ENCODE measurements at regions not wholly inside any gene's neighbourhood (a gene's known extent, or its start where the extent isn't known, plus 50 kb on each side); places are given as distances from the start of the nearest gene placed in this dataset.

DNA sequence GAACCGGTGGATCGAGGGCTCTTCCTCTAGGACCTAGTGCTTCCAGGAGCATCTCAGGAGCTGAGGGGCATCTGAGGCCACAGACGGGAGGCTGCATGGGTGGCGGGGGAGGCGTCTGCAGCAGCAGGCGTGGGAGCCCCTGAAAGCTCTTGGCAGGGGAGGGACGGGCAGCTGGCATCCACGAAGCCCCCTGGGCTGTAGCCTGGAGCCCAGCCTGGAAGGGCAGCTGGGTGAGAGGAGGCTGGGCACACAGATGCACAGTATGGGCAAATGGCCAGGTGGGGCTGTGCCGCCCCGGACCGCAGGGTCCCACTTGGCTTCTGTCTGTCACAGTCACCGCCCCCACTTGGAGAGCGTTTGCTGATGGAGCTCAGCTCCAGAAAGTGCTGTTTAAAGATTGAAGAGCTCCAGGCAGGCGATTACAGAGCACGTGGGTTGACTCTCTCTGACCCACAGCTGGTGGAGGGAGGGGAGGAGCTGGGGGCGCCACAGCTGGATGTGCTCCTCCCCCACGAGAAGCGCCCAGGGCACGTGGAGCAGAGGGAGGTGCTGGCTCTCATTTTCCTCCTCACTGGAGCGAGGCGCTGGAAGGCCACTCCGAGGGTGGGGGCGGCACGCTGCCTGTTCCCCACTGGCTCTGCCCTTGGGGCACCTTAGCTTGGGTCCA is 155.0 kb upstream of the C14orf180 start:
- no peak overlapping the region for H3K27ac Mint-ChIP-seq
- peaks cover 3% of the 10 kb centered on the region for H3K27me3 Mint-ChIP-seq
- H3K4me1 Mint-ChIP-seq, result peaks cover 0 to 5% (median 0%) of the 10 kb centered on the region in 3 donors
- H3K36me3 Mint-ChIP-seq, result peaks cover 1% of the 10 kb centered on the region
- no peak overlapping the region for H3K4me3 Mint-ChIP-seq
- no peaks in the 10 kb centered on the region for H3K9me3 Mint-ChIP-seq

DNA sequence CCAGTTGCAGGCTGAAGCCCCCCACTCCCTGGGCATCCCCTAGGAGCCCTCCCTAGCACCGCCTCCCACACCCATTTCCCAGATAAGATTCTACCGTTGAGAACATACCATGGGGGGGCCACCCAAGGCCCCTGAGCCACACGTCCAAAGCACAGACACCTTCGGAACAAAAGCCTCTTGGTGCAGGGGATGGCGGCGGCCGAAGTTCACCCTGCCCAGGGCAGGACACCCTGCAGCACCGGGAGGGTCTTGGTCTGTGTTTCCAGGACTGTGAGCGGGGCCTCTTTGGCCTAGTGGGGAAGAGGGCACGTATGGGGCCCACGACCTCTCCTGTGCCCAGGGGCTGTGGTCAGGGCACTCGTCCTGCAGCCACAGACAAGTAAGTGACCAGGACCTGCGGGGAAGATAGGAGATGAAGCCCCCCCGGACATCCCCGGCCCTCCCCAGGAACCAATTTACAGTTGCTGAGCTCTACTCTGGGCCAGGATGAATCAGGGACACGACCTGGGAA is 154.3 kb upstream of the C14orf180 start:
- no peak overlapping the region for H3K27ac Mint-ChIP-seq
- peaks cover 5% of the 10 kb centered on the region for H3K27me3 Mint-ChIP-seq
- no peaks in the 10 kb centered on the region for H3K9me3 Mint-ChIP-seq
- H3K4me1 Mint-ChIP-seq, result peaks cover 0 to 3% (median 0%) of the 10 kb centered on the region in 3 donors
- H3K4me3 Mint-ChIP-seq, result no peak overlapping the region
- H3K36me3 Mint-ChIP-seq, result peaks cover 1% of the 10 kb centered on the region

DNA sequence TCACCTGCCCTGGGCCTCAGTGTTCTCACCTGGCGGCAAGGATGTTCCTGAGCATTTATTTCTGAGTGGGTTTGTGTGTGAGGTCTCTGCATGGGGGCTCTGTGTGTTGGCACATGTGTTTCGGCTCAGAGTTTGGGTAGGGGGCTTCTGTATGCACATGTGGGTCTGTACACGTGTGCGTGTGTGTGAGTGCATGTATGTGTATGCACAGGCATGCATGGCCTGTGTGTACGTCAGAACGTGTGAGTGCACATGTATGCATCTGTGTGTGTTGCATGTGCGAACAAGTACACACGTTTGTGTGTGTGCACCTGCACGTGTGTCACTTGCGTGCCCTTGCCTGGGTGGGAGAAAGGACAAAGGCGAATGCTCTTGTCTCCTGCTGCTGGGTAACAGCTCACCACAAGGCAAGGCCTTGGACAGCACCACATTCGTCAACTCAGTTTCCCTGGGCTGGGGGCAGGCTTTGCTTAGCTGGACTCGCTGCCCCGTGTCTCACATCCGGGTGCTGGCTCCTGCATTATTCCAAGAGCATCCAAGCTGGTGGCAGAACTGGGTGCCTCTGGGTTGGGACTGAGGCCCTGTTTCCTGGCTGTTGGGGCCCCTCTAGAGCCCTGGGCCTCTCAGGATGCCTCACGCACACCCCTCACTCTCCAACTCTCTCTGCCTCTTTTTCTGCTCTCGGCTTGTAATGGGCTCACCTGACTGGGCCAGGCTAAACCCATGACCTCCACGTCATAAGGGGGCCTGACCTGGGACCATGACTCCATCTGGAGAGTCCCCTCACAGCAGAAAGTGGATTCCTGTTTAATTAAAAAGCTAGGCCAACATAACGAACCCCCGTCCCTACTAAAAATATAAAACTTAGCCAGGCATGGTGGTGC is 153.6 kb upstream of the C14orf180 start:
- H3K9me3 Mint-ChIP-seq, result no peaks in the 10 kb centered on the region
- H3K27me3 Mint-ChIP-seq, result peaks cover 5% of the 10 kb centered on the region
- no peak overlapping the region for H3K4me3 Mint-ChIP-seq
- H3K36me3 Mint-ChIP-seq, result peaks cover 1% of the 10 kb centered on the region
- no peak overlapping the region for H3K27ac Mint-ChIP-seq
- peaks cover 0 to 2% (median 0%) of the 10 kb centered on the region in 3 donors for H3K4me1 Mint-ChIP-seq

DNA sequence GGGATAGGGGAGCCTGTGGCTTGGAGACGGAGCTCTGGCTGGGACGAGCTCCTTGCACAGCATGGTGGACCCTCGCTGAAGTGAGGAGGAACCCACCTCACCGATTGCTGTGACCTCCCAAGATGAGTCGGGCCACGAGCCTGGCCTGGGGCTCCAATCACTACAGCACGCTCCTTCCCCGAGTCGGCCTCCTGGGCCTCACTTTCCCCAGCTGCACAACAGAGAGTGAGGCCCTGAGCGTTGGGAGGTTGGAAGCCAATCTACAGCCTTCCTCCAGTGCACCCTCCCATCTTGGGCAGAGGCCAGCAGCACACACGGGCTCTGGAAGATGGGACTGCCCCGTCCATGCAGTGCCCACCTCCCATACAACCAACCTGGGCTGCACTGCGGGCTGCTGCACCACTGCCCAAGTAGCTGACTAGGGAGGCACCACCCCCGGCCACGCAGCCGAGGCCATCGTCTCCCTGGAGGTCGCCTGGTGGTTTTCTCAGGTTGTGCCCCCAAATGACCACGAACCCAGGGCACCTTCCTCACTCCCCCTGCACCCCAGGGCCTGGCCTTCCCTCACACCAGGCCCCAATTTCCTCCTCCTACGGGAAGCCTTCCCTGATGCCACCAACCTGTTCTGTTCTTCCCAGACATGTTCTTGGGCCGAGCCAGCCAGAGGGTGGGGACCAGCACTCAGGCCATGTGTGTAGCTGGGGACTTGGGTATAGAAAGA is 152.3 kb upstream of the C14orf180 start:
- no peaks in the 10 kb centered on the region for H3K9me3 Mint-ChIP-seq

DNA sequence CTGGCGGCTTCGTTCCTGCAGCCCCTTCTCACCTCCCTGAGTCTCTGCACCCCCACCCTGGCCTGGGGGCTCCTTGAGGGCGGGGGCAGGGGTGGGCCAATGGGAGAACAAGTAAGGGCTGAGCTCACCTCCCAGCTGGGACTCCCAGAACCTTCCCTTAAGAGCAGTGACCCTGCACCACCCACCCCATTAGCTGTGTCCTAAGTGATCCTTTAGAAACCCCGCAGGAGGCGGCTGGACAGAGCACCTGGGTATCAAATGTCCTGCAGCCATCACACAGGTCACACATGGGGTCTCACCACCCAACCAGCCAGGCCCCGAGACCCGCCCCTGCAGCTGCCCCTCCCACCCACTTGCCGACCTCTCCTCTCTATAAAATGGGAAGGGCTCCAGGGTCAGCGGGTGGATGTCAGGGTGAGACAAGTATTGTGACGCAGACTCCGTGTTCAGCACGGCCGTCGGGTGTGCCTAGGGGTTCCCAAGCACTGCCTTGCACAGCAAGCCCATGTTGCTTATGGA is 151.2 kb upstream of the C14orf180 start:
- Mint-ChIP-seq H3K4me1 (peaks cover 0 to 2% (median 0%) of the 10 kb centered on the region in 3 donors), H3K9me3 (no peaks in the 10 kb centered on the region), H3K27me3 (peaks cover 5% of the 10 kb centered on the region), H3K36me3 (peaks cover 1% of the 10 kb centered on the region), H3K27ac (no peak overlapping the region), H3K4me3 (no peak overlapping the region)

More for the DNA sequence above, 152.3 kb upstream of the C14orf180 start:
- H3K36me3 Mint-ChIP-seq, result peaks cover 1% of the 10 kb centered on the region
- H3K27ac Mint-ChIP-seq, result no peak overlapping the region
- H3K4me1 Mint-ChIP-seq, result peaks cover 0 to 2% (median 0%) of the 10 kb centered on the region in 3 donors
- H3K4me3 Mint-ChIP-seq, result no peak overlapping the region
- peaks cover 5% of the 10 kb centered on the region for H3K27me3 Mint-ChIP-seq

DNA sequence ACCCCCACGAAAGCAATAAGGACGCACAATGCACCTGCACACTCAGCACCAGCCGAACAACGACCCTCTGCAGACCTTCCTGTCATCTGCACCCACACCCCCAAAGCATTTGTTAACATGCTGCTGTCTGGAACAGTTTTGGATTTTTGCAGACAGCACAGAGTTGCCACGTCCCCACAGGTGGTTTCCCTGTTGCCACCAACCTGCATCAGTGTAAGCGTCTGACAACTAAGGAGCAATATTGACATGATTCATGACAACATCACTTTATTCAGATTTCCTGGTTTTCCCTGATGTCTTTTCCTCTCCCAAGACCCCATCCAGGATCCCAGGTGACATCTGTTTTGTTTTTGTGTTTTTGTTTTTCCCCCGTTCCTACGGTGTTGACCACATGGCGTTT is 150.7 kb upstream of the C14orf180 start:
- H3K36me3 Mint-ChIP-seq, result peaks cover 1% of the 10 kb centered on the region
- peaks cover 5% of the 10 kb centered on the region for H3K27me3 Mint-ChIP-seq
- peaks cover 0 to 2% (median 0%) of the 10 kb centered on the region in 3 donors for H3K4me1 Mint-ChIP-seq
- H3K9me3 Mint-ChIP-seq, result no peaks in the 10 kb centered on the region
- H3K27ac Mint-ChIP-seq, result no peak overlapping the region
- no peak overlapping the region for H3K4me3 Mint-ChIP-seq

DNA sequence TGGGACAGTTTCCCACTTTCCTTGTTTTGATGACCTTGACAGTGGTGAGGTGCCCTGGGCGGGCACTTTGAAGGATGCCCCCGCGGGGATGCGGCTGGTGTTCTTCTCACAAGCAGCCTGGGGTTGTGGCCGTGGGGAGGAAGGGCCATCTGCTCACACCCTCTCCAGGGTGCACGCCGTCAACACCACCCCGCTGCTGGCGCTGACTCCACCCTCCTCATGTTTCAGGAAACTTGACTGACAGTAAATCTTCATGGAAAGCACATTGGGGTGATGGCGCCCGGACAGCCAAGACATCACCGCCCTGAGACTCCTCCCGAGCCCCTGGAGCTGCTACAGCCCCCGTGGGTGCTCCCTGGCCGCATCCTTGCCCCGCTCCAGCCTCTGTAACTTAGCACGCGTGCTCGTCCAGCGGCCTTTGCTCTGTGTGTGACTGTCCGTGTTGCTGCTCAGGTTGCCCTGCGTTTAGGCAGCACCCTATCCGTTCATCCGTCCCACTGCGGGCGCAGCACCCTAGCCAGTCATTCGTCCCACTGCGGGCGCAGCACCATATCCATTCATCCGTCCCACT is 150.2 kb upstream of the C14orf180 start:
- Mint-ChIP-seq H3K27ac (no peak overlapping the region), H3K9me3 (no peaks in the 10 kb centered on the region)

DNA sequence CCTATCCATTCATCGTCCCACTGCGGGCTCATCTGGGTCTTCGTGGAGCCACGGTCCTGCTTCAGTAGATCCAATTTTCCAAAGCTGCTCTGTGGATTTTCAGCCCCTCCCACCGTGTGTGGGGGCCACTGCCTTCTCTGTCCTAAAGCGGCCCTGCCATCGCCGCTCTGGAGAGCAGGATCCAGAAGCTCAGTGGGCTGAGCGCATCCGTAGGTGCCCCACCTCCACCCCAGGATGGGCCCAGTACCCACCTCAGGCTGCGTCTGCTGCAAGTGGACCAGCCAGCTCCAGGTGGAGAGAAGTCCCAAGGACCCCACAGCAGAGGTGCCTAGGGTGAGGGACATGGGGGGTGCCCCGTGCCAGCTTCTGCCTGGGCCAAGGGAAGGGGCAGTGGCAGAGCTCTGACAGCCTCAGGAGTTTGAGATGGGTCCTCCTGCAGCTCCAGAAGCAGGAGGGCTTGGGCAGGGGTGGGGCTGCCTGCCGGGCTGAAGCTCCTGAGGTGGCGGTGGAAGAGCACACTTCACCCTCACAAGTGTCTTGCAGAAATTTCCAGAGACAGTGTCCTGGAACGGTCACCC is 148.1 kb upstream of the C14orf180 start:
- Mint-ChIP-seq H3K4me1 (peaks cover 0 to 2% (median 0%) of the 10 kb centered on the region in 3 donors), H3K27me3 (peaks cover 6% of the 10 kb centered on the region), H3K4me3 (no peak overlapping the region), H3K9me3 (no peaks in the 10 kb centered on the region), H3K27ac (no peak overlapping the region), H3K36me3 (no peaks in the 10 kb centered on the region)

More for the DNA sequence above, 150.2 kb upstream of the C14orf180 start:
- Mint-ChIP-seq H3K36me3 (peaks cover 1% of the 10 kb centered on the region), H3K27me3 (peaks cover 5% of the 10 kb centered on the region), H3K4me1 (peaks cover 0 to 2% (median 0%) of the 10 kb centered on the region in 3 donors), H3K4me3 (no peak overlapping the region)

DNA sequence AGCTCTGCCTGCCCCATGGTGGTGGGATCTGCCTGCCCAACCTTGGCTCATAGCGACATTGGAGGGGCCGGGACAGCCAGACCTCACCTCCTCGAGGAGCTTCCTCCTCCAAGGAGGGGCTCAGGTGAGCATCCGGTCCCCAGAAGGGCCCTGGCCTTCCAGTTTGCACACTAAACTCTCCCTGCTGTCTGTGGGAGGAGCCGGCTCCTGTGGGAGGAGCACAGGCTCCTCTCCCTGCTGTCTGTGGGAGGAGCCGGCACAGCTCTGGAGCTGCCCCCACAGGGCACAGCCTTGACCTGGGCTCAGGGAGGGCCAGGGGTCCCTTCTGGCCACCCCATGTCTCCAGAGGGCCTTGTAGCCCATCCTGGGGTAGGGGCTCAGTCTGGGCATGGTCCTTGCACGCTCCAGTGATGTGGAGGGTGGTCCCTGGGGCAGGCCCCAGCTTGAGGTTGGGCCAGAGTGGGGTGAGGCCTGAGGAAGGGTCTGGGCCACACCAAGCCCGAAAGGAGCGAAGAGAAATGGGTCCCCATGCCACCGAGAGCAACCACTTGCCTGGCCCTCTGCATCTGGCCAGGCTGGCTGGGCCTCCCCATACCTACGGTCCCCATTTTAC is 147.5 kb upstream of the C14orf180 start:
- H3K27me3 Mint-ChIP-seq, result peaks cover 5% of the 10 kb centered on the region
- H3K9me3 Mint-ChIP-seq, result no peaks in the 10 kb centered on the region
- H3K4me1 Mint-ChIP-seq, result peaks cover 0 to 2% (median 0%) of the 10 kb centered on the region in 3 donors
- H3K27ac Mint-ChIP-seq, result no peak overlapping the region
- no peaks in the 10 kb centered on the region for H3K36me3 Mint-ChIP-seq
- no peak overlapping the region for H3K4me3 Mint-ChIP-seq

DNA sequence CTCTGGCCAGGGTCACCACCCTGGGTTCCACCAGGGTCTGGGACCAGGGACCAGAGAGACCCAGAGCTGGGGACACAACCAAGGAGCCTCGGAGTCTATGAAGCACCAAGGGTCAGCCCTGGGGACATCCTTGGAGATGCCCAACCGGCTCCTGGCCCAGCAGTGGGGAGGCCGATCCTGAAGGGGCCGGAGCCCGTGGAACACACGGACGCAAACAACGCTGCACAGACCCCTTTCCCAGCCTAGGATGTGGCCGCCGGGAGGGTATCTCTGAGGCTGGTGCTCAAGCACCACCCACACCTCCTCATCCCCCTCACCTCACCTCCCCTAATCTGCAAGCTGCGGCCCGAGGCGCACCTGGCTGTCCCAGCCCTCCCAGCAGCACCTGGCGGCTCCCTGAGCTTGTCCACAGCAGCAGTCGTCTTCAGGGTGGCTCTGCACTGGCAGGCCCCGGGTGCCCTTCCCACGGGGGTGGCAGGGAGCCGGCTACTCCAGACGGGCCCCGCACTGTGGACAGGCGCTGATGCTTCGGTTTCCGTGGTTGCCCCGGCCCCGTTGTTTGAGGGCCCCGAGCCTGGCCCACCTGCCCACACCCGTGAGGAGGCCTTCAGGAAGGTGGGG is 146.8 kb upstream of the C14orf180 start:
- no peaks in the 10 kb centered on the region for H3K9me3 Mint-ChIP-seq
- peak overlapping the region in 1 of 4 donors; percentile 23 for H3K4me3 Mint-ChIP-seq
- H3K27me3 Mint-ChIP-seq, result peaks cover 5% of the 10 kb centered on the region
- H3K27ac Mint-ChIP-seq, result no peak overlapping the region
- no peaks in the 10 kb centered on the region for H3K36me3 Mint-ChIP-seq
- H3K4me1 Mint-ChIP-seq, result peaks cover 0 to 2% (median 0%) of the 10 kb centered on the region in 3 donors

DNA sequence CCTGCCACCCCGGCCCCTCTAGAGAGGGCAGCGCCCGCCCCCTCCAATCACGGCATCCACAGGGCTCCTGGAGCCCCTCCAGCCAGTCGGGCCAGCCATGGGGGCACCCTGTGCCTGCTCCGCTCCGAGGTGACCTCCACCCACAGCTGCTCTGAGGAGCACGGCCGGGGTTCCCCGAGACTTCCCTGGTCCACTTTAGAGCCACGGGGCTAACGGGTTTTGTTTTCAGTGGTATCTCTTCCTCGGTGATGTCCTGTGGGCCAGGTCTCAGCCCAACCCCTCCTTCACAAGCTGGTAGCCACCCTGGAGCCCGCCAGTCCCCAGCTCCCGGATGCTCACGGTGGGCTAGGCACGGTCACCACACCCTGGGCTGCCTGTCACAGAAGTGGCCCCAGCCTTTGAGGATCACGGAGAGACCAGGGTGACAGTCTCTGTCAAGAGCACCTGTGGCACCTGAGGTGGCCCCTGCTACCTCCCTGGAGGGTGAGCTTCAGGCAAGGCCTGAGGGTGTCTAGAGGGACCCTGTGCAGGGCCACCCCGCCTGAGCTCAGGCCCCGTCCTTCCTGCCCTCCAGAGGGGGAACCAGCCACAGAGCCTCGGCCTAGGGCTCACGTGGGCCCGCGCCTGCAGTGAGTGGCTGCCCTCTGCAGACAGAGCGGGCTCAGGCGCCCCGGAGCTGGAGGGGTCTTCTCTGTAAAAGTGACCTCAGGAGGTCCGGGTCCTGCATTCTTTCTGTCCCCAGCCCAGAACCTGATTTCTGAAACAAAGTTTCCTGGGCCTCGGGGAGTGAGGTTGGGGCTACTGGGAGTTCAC is 146.0 kb upstream of the C14orf180 start:
- H3K36me3 Mint-ChIP-seq, result no peaks in the 10 kb centered on the region
- peaks cover 5% of the 10 kb centered on the region for H3K27me3 Mint-ChIP-seq
- H3K4me3 Mint-ChIP-seq, result no peak overlapping the region
- no peak overlapping the region for H3K27ac Mint-ChIP-seq
- H3K4me1 Mint-ChIP-seq, result peaks cover 0 to 2% (median 0%) of the 10 kb centered on the region in 3 donors
- no peaks in the 10 kb centered on the region for H3K9me3 Mint-ChIP-seq

DNA sequence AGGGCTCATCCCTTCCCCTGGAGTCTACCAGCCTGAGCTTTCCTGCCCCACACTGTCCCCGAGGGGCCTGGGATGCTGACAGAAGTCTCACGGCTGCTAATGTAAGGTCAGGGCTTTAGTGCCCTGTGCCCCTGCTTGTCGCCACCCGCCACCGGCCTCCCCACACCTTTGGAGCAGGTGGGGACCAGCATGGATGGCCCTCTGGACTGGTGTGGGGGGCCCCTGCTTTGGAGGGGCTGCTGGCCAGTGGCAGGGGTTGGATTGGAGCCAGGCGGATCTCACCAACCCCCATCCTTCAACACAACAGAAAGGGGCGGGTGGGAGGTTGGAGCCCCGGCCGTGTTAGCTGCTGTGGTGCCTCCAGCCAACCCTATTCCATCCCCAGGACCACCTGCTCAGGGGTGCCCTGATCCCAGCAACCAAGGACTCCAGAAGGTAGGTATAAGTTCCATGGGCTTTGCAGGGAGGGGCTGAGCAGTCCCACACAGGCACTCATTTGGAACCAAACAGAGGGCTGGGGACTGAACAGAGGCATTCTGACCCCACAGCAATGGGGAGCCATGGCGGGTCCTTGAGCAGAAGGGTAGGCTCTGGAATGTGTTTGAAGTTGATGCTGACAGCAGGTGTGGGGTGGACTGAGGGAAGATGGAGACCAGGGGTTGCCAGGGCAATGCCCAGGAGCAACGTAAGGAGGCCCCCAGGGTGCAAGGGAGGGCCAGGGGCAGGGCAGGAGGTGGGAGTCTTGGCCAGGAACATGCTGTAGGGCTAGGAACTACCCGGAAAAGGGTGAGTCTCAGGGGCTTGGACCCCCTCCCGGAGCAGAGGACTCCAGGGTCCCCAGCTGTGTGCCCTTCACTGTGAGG is 145.1 kb upstream of the C14orf180 start:
- Mint-ChIP-seq H3K36me3 (no peaks in the 10 kb centered on the region), H3K27me3 (peaks cover 4% of the 10 kb centered on the region), H3K27ac (no peak overlapping the region), H3K4me1 (no peaks in the 10 kb centered on the region), H3K9me3 (peaks cover 0 to under 1% (median 0%) of the 10 kb centered on the region in 3 donors), H3K4me3 (no peak overlapping the region)
